HG02678 (cell line): ENCODE measurements at regions not wholly inside any gene's neighbourhood (a gene's known extent, or its start where the extent isn't known, plus 50 kb on each side); places are given as distances from the start of the nearest gene placed in this dataset.

Experiments used
- ATAC-seq: cut with Tn5 transposase; IDR thresholded peaks from one replicate; pipeline ENCODE4 v1.9.1; 2021; ENCODE audit warnings: mild to moderate bottlenecking, moderate library complexity; ENCODE audit not compliant: unreplicated experiment

DNA sequence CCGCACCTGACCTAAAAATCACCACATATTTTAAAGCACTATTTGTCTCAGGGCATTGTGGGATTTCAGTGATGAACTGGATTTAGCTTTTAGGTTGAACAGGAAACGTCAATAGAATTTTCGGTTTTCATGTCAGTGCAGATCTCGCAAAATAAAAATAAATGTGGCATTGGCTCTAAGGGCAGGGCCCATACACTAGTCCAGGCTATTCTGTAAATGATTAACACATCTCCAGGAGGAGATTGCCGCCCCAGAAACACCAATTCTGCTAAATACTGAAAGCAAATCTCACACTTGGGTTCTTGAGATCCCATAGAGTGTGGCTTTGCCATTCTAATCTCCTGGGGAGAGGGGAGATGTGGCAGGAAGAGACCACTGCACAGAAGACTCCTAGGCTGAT lies 1494.0 kb upstream of the TMEM132C start:
- no peak for ATAC-seq

DNA sequence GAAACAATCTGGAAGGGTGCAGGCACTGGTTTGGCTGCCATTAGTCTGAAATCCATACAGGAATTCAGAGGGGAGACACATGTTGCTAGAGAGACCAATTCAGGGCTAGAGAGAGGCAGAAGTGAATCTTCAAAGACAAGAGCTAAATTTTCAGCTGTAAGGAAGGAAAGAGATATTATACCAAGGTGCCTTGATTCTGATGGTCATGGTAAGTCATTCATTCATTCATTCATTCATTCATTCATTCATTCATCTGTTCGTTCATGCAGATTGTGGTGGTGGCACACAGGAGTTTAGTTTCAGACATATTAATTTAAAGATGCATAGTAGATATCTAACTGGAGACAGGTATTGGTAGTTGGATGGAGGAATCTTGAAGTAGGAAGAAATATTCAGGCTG lies 1493.5 kb upstream of the TMEM132C start:
- ATAC-seq, result no peak

DNA sequence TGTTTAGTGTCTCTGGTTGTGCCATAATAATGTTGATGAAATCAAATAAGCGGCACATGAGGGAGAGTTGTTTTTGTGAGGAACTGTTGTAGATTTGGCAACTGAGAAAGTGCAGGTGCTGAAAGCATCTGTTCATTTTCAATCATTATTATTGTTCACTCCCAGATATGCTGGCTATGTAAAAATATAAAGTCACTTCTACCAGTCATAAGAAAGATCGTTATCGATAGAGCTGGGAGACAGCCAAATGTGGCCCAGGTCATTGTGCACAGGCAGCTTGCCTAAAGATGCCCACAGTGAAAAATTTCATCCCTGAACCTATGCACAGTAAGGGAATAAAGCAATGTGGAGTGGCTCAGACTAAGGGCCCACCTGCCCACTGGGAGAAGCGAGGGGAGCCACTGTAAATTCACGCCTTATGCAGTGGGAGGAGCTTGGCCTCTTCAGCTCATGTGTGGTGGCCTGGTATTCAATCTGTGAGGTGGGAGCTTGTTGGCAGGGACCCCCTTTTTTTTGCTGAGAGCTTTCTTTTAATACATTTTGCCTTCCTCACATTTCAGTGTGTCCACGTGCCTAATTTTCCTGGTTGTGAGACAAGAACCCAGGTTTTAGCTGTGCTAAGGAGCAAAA lies 1490.8 kb upstream of the TMEM132C start:
- ATAC-seq, result no peak

DNA sequence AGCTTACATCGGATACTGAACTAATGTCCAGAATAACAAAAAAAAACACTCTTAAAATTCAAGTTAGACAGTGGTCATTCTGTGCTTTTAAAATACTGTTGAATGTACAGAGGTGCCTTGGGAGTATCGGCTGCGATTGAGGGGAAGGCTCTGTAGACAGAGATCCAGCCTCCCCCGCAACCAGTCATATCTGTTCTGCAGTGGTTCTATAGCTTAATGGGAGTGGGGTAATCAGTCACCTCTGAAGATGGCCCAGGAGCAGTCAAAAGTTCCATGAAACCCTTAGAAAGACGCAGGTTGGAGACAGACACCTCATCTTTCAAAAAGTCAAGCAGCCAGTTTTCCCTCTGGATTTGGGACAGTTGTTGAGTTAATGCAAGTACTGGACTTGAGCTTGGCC lies 1486.6 kb upstream of the TMEM132C start:
- no peak for ATAC-seq

DNA sequence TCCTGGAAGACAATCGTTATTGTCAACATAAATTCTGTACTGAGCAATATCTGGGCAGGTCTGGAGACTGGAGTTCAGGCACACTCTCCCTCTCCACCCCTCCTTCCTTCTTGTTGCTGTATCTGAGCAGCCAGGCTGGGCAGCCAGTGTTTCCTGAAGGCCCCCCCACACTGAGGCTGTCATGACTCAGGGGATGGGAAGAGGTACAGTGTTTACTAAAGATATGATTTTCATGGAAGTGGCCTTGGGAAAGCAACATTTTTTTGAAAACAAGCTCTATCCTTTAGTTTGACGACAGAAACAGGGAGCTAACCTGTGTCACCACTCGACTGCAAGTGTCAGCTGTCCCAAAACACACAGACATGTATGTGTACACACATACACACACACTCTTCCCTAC lies 1485.4 kb upstream of the TMEM132C start:
- ATAC-seq, result no peak

DNA sequence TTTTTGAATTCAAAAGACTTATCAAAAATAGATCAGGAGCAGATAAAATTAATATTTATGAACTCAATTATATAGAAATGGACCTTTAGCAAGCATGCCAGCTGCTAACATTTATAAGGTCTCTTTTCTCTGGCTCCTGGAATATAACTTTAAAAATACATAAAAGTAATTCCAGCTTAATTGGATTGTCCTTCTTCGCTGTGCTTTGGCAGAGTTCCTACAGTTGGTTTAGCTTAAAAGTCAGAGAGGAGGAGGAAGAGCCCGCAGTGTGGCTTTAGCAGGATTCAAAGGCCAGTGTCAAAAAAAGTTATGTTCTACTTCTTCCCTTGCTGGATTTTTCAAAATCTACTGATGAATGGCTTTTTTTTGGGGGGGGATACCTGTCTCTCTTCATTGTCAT lies 1484.9 kb upstream of the TMEM132C start:
- ATAC-seq, result no peak

DNA sequence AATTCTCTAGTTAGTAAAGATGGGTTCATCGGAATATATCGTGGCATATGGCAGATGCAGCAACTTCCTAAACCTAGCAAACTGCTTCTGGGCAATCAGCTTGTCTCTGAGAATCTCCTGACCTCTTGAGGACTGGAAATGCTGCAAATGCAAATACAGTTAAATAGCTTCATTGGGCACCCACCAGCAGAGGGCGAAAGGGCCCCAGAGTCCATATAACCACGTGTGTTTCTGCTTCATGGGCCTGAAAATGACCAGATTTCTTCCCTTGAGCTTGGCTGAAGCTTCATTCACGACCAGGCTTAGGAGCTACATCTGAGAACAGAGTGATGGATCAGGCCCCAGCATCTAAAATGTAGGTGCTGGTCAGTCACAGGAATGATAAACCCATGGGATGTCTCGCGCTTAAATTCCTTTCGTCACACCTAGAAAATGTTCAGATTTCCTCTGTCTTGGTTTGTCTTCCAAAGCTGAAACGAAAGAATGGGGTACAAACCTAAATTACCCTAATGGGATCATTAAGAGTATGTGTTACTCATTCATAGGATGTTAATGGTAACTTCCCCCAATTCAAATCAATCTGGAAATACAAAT lies 1482.5 kb upstream of the TMEM132C start:
- no peak for ATAC-seq

DNA sequence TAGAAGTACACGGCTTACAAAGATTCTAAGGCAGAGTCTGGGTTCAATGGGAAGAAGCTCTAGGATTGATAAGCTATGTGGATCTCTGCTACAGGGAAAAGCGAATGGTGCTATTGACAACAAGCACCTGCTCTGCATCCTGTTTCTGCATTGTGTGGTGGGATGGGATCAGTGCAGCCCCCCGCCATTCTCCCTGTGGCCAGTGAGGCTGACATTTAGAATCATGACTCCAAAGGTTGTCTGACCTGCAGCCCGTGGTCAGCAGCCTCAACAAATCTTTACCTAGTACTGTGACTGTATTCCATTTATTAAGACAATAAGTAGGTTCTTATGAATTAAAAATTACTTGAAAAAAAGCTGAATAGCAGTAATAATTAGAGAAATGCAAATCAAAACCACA lies 1477.0 kb upstream of the TMEM132C start:
- no peak for ATAC-seq

DNA sequence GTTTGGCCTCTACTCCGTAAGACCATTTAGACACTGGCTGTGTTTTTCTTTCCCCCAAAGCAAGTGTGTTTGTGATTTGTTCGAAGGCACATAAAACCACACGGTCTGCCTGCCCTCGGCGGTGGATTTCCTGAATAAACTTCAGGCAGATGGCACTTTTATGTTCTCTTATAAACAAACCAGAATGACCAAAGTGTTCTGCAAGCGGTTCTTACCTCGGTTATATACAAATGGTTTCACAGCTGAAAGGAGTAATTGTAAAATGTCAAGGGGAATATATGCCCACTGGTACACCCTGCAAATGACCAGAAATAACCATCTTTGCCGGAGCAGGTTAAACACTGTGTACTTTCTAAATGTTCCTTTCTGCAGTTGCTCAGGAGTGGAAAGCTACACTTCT lies 1475.8 kb upstream of the TMEM132C start:
- no peak for ATAC-seq

DNA sequence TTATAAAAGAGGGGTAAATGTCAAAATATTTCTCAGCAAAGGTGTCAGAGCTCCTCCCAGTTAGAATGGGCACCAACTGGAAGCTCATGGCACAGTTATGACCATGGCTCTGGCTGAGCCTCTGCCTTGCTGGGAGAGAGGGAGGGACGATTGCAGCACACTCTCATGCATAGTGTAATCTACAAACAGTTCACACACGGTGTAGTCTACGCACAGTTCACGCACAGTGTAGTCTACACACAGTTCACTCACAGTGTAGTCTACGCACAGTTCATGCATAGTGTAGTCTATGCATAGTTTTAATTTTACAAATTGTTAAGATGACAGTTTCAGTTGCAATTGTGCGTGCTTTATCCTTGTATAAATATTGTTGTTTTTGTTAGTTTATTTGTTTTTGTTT lies 1474.6 kb upstream of the TMEM132C start:
- ATAC-seq, result no peak

DNA sequence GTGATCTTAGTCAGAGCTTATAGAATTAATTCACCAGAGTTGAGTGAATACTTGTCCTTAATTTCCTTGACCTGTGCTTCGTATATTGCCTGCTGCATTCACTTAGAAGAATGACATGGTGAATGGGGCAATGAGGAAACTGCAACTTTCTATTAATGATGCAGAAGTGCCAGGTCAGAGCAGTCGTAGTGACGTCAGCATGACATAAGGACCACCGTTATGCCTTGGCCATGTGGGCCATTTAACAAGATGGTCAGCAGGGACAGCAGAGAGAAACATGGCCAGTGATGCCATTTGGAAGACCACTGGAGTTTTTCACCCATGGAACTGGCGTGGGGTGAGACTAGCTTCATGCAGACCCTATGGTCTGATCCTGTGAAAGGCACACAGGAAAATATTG lies 1469.4 kb upstream of the TMEM132C start:
- no peak for ATAC-seq

DNA sequence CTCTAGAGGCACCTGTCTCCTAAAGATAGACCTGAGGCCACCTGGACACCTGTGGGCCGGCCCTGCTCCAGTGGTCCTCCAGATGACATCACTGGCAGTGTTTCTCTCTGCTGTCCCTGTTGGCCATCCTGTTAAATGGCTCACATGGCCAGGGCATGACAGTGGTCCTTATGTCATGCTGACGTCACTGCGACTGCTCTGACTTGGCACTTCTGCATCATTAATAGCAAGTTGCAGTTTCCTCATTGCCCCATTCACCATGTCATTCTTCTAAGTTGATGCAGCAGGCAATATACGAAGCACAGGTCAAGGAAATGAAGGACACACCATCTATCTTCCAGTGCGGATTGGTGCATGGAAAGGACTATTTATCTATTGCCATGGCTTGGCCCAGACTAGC lies 1468.5 kb upstream of the TMEM132C start:
- no peak for ATAC-seq

DNA sequence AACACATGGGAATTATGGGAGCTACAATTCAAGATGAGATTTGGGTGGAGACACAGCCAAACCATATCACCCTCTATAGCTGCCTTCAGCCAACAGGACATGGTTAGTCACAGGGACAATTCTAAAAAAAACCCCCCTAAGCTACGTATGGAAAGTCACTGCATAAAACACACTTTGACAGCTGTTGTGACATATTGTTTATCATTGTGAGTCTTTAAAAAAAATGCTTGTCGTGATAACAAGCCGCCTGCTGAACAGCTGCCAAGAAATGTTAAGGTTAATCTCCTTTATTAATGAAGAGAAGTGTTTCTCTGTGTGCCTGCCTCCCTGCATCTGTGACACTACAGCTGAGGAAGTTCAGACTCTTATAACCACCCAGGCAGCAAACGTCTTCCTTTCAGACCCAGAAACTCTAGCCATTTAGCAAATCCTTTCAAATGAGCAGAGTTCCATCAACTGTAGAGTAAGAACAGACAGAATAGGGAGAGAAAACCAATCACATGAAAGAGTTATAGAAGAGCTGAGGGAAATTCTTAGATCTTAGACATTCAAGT lies 1459.6 kb upstream of the TMEM132C start:
- no peak for ATAC-seq

DNA sequence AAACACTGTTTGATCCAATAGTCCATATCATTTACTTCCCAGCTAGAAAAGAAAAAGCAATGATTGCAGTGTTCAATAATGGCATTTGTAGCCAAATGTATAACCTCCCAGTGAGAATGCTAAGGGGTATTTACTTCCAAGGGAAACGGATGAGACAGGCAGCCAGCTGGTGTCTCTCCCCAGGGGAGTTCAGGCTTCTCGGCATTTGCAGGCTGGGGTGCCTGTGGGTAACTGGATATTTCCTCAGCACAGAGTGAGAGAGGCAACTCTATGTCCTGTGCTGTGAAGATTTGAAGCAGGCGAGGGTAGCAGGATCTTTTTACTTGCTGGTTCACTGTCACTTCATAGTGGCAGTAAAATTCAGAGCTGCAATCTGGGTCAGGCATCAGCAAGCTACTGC lies 1455.6 kb upstream of the TMEM132C start:
- ATAC-seq, result no peak

DNA sequence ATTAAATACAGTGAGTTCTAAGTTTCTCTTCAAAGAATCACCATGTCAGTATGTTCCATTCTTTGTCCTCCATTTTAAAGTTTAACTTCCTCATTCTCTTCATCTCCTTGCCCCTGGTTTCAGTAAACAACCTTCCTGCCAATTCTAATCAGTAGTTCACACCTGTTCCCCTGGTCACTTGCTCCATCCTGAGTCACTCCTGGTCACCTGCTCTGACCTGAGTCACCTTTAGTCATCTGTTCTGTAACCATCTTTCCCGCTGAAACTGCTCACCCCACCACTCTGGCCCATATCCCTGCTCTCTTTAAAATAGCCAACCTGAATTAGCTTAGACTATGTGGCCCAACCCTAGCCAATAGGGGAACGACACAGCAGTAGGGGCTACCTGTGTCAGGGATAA lies 1447.4 kb upstream of the TMEM132C start:
- ATAC-seq, result no peak

DNA sequence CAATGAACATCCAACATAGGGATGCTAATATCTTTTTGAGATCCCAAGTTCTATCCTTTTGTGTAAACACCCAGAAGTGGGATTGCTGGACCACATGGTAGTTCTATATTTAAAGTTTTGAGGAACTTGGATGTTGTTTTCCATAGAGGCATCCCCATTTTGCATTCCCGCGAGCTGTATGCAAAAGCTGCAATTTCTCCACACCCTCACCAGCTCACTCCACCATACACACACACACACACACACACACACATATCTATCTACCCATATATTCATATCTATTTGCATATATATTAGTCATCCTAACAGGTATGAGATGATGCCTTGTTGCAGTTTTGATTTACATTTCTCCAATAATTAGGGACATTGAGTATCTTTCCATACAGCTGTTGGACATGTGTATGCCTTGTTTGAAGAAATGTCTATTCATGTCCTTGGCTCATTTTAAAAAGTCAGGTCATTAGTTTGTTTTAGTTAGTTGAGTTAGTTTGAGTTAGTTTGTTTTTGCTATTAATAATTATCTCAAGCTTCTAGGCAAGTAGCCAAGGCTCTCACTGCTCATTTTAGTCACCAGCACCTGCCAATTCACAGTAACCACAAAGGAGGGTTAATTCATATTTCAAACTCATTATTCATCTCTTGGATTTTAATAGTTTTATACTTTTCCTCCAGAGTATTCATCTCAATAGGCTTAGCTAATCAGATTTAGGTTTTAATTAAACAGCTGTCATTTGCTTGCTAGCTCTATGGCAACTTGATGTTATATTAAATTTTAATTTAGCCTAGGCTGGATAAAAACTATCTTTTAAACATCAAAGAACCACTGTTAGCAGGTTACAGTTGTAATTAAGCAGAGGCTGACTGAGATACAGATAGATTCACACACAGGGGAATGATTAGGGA lies 1435.9 kb upstream of the TMEM132C start:
- ATAC-seq, result no peak

DNA sequence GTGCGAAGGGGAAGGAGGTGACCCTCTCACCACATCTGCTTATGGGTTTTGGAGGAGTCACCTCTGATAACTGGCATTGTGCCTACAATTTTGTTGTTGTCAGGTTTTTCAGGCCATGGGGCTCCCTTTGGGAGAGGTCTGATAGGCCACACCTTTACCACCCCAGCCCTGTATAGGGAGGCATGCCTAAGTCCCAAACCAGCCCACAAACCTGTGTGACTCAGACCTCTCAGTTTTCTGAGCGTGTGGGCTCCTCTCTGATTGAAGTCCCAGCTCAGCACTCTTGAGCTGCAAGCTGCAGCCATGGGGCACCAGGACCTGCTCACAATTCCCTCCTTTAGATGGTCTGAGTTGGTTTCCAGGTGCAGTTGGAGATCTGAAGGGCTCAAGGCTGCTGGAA lies 1429.3 kb upstream of the TMEM132C start:
- no peak for ATAC-seq

DNA sequence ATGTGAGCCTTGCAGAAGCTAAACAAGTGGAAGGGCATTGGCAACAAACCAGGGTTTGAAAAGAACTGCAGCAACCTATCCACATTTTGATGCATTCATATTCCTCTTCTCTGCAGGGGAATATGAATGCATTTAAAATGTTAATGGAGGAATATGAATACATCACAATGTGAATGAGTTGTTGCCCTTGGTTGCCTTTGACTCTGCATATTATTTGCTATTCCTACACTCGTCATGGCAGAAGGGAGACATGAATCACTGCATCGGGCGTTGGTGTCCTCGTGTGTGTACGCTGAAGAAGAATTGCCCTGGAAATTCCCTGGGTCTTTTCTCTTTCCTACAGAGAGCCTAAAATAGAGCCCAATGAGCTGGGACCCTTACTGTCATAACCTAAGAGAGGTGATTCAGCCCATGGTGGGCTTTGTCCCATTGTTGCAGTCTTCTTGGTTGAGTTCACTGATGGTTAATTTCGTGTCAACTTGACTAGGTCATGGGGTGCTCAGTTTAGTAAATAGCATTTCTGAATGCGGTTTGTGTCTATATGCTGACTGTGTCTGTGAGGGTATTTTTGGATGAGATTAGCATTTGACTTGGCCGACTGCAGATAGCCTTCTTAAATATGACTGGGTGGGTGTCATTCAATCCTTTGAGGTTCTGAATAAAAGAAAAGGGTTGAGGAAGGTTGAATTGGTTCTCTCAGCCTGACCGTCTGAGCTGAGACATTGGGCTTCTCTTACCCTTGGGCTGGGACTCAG lies 1422.9 kb upstream of the TMEM132C start:
- ATAC-seq, result no peak

DNA sequence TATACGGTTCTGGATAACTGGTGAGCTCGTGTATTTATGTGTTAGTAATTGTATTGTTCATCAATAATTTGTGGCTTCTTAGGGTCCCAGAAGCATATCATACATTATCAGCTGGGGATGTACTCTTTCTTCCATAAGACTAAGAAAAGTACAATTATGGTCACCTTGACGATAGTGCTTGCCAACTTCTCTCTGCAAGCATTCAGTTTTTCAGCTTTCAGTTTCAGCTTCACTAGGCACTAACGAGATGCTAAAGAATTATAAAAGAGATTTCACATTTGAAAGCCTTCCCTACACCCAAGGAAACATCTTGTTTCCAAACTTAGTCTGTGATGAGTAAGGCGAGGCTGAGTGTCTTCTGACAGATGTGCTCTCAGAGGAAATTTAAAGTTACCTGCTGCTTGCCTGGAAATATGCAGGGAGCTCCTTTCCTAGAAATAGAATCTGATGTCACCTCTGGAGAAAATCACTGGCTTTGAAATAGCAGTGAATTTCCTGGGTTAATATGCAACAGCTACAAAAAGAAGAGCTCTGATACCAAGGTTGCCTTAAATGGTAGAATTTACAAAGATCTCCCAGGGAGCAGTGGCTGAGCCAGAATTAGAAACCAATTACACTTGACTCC lies 1419.9 kb upstream of the TMEM132C start:
- ATAC-seq, result no peak

DNA sequence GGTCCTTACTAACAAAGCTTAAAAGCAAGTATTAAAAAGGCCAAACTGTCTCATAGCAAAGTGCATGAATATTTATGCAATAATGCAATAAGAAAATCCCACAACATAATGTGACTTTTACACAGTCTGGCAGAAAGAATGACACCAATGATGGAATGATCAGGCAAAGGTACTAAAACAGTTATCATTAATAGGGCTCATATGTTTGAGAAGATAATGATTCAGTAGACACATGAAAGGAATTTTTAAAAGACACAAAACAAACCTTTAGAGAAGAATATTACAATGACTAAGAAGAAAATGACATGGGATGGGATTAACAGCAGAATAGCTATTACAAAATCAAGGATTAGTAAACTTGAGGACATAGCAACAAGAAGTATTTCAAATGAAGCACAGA lies 1411.2 kb upstream of the TMEM132C start:
- ATAC-seq, result no peak

DNA sequence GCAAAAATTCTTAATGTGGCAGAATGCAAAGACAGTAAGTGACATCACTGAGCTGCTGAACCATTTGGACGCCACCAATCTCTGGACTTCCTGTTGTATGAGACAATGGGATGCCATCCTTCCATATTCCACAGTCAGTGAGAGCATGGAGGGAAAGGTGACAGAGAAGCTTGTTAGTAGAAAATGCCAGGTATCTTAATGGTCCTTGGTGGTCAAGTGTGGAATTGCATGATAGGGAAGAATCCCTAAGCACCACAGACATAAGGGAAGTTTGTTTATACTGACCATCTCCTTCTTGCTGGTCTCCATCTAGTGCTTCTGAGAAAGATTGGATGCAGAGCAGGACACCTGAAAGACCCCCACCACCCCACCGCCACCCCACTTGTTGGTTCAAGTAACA lies 1410.0 kb upstream of the TMEM132C start:
- no peak for ATAC-seq
